COLO668 (cell line): ENCODE measurements at regions not wholly inside any gene's neighbourhood (a gene's known extent, or its start where the extent isn't known, plus 50 kb on each side); places are given as distances from the start of the nearest gene placed in this dataset.

Experiments used
- DNase-seq: peaks from one replicate; lab custom pipeline; 2025; ENCODE audit not compliant: unreplicated experiment; lab: John Stamatoyannopoulos, UW

- no peak for DNase-seq
Observed at GRCh38 chr11:97363331-97363730, 973.5 kb downstream of the JRKL start.

GRCh38 chr11:97364047-97364446, 974.2 kb downstream of the JRKL start:
- DNase-seq, result no peak

- DNase-seq, result no peak
Observed at GRCh38 chr11:97367406-97368083, 977.7 kb downstream of the JRKL start.

- no peak for DNase-seq
Observed at GRCh38 chr11:97389270-97389669, 999.5 kb downstream of the JRKL start.

GRCh38 chr11:97398246-97398645, 1008.4 kb downstream of the JRKL start:
- DNase-seq, result no peak

GRCh38 chr11:97409141-97409540, 1019.3 kb downstream of the JRKL start:
- DNase-seq, result no peak

GRCh38 chr11:97414801-97415200, 1025.0 kb downstream of the JRKL start:
- DNase-seq, result no peak

GRCh38 chr11:97419729-97420128, 1029.9 kb downstream of the JRKL start:
- no peak for DNase-seq

GRCh38 chr11:97428247-97428790, 1038.5 kb downstream of the JRKL start:
- no peak for DNase-seq

GRCh38 chr11:97430877-97431276, 1041.1 kb downstream of the JRKL start:
- no peak for DNase-seq

- no peak for DNase-seq
Observed at GRCh38 chr11:97432926-97433325, 1043.1 kb downstream of the JRKL start.

GRCh38 chr11:97445561-97445960, 1055.7 kb downstream of the JRKL start:
- no peak for DNase-seq

- no peak for DNase-seq
Observed at GRCh38 chr11:97451441-97451840, 1061.6 kb downstream of the JRKL start.

GRCh38 chr11:97454988-97455387, 1065.2 kb downstream of the JRKL start:
- DNase-seq, result no peak

- no peak for DNase-seq
Observed at GRCh38 chr11:97460091-97460490, 1070.3 kb downstream of the JRKL start.

- no peak for DNase-seq
Observed at GRCh38 chr11:97461044-97461880, 1071.4 kb downstream of the JRKL start.

GRCh38 chr11:97461934-97462333, 1072.1 kb downstream of the JRKL start:
- DNase-seq, result no peak

- no peak for DNase-seq
Observed at GRCh38 chr11:97463891-97464290, 1074.1 kb downstream of the JRKL start.

- DNase-seq, result no peak
Observed at GRCh38 chr11:97471480-97471879, 1081.7 kb downstream of the JRKL start.

- DNase-seq, result no peak
Observed at GRCh38 chr11:97487387-97487786, 1097.6 kb downstream of the JRKL start.

- DNase-seq, result no peak
Observed at GRCh38 chr11:97498891-97499290, 1109.1 kb downstream of the JRKL start.

- no peak for DNase-seq
Observed at GRCh38 chr11:97502201-97502600, 1112.4 kb downstream of the JRKL start.
